WTC11 (cell line): ENCODE measurements at regions not wholly inside any gene's neighbourhood (a gene's known extent, or its start where the extent isn't known, plus 50 kb on each side); places are given as distances from the start of the nearest gene placed in this dataset.

Experiments used
- EMX1 ChIP-seq: fragments of 250-450 bp; sonication (Bioruptor Pico); IDR thresholded peaks from 2 replicates; pipeline ENCODE4 v1.8.0; 2021; ENCODE audit warnings: mild to moderate bottlenecking
- ESRRA ChIP-seq: sonication (generic); formaldehyde crosslinking; IDR thresholded peaks from 2 replicates; pipeline ENCODE4 v1.8.1; 2022; ENCODE audit warnings: mild to moderate bottlenecking, missing genetic modification reagents, borderline replicate concordance
- FOXK1 ChIP-seq: sonication (generic); formaldehyde crosslinking; IDR thresholded peaks from 2 replicates; pipeline ENCODE4 v1.8.0; 2022; ENCODE audit warnings: mild to moderate bottlenecking, moderate library complexity, missing genetic modification reagents
- MXD4 ChIP-seq: fragments of 250-450 bp; sonication (Bioruptor Pico); IDR thresholded peaks from 2 replicates; pipeline ENCODE4 v1.8.0; 2021; ENCODE audit warnings: mild to moderate bottlenecking, moderate library complexity, borderline replicate concordance
- NFYB ChIP-seq: sonication (generic); formaldehyde crosslinking; conservative IDR thresholded peaks from 2 replicates; pipeline ENCODE4 v1.8.0; 2022; ENCODE audit warnings: low read depth, missing genetic modification reagents
- SP1 ChIP-seq: sonication (generic); formaldehyde crosslinking; conservative IDR thresholded peaks from 2 replicates; pipeline ENCODE4 v1.8.1; 2022; ENCODE audit warnings: missing genetic modification reagents
- ZNF121 ChIP-seq: sonication (generic); formaldehyde crosslinking; IDR thresholded peaks from 2 replicates; pipeline ENCODE4 v1.8.0; 2023; ENCODE audit warnings: missing genetic modification reagents
- ZNF138 ChIP-seq: sonication (generic); formaldehyde crosslinking; conservative IDR thresholded peaks from 2 replicates; pipeline ENCODE4 v1.8.1; 2022; ENCODE audit warnings: mild to moderate bottlenecking, moderate library complexity, missing genetic modification reagents
- ZNF396 ChIP-seq: fragments of 250-450 bp; sonication (Bioruptor Pico); IDR thresholded peaks from 2 replicates; pipeline ENCODE4 v1.8.0; 2021; ENCODE audit warnings: mild to moderate bottlenecking, moderate library complexity, borderline replicate concordance
- TF ChIP-seq, protein P1 (sequence below): fragments of 200-600 bp; IDR thresholded peaks from 2 replicates; pipeline ENCODE4 v1.8.0; 2022; ENCODE audit warnings: antibody characterized with exemption
- TF ChIP-seq, protein P2 (sequence below): sonication (generic); formaldehyde crosslinking; IDR thresholded peaks from 2 replicates; pipeline ENCODE4 v1.8.1; 2022; ENCODE audit warnings: mild to moderate bottlenecking, missing genetic modification reagents, moderate library complexity, borderline replicate concordance
- TF ChIP-seq, protein P3 (sequence below): sonication (generic); formaldehyde crosslinking; IDR thresholded peaks from 2 replicates; pipeline ENCODE4 v1.8.1; 2023; ENCODE audit warnings: mild to moderate bottlenecking, missing genetic modification reagents, moderate library complexity
- TF ChIP-seq, protein P4 (sequence below): sonication (generic); formaldehyde crosslinking; IDR thresholded peaks from 2 replicates; pipeline ENCODE4 v1.8.1; 2022; ENCODE audit warnings: mild to moderate bottlenecking, moderate library complexity, missing genetic modification reagents

DNA sequence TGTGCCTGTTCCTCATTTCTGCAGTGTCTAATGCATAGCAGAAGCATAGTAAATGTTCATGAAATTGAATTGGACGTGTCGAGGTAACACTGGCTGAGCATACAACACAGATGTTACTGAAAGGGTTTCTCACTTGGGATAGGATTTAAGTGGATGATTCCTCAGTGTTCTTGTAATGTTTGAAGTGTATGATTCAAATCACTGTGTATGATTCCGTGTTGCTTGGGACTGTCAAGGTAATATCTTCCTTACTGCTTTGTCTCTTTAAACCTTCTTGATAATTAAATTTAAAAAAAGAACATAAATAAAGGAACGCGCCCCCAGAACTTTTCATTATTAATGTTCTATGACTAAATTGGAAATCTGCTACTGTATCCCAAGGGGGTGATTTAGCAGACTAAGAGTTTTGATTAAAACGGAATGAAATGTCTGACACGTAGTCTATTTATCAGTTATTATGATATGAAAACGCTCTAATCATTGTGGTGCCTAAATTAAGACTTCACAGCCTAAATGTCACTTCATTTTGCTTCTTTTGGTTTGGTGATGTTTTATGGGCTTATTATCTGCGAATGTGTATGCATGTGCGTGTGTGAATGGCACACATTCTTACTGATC is 696.9 kb upstream of the EPHA5 start:
- TF ChIP-seq, protein P1, sequence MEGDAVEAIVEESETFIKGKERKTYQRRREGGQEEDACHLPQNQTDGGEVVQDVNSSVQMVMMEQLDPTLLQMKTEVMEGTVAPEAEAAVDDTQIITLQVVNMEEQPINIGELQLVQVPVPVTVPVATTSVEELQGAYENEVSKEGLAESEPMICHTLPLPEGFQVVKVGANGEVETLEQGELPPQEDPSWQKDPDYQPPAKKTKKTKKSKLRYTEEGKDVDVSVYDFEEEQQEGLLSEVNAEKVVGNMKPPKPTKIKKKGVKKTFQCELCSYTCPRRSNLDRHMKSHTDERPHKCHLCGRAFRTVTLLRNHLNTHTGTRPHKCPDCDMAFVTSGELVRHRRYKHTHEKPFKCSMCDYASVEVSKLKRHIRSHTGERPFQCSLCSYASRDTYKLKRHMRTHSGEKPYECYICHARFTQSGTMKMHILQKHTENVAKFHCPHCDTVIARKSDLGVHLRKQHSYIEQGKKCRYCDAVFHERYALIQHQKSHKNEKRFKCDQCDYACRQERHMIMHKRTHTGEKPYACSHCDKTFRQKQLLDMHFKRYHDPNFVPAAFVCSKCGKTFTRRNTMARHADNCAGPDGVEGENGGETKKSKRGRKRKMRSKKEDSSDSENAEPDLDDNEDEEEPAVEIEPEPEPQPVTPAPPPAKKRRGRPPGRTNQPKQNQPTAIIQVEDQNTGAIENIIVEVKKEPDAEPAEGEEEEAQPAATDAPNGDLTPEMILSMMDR, result no peak
- TF ChIP-seq MXD4, result no peak
- TF ChIP-seq, protein P2, sequence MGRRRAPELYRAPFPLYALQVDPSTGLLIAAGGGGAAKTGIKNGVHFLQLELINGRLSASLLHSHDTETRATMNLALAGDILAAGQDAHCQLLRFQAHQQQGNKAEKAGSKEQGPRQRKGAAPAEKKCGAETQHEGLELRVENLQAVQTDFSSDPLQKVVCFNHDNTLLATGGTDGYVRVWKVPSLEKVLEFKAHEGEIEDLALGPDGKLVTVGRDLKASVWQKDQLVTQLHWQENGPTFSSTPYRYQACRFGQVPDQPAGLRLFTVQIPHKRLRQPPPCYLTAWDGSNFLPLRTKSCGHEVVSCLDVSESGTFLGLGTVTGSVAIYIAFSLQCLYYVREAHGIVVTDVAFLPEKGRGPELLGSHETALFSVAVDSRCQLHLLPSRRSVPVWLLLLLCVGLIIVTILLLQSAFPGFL, result no peak
- TF ChIP-seq ZNF121, result no peak
- TF ChIP-seq, protein P3, sequence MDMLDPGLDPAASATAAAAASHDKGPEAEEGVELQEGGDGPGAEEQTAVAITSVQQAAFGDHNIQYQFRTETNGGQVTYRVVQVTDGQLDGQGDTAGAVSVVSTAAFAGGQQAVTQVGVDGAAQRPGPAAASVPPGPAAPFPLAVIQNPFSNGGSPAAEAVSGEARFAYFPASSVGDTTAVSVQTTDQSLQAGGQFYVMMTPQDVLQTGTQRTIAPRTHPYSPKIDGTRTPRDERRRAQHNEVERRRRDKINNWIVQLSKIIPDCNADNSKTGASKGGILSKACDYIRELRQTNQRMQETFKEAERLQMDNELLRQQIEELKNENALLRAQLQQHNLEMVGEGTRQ (CRISPR knock-in tag), result no peak
- no peak for TF ChIP-seq SP1
- TF ChIP-seq EMX1 (CRISPR knock-in tag), result no peak
- TF ChIP-seq NFYB (CRISPR knock-in tag), result no peak
- TF ChIP-seq, protein P4, sequence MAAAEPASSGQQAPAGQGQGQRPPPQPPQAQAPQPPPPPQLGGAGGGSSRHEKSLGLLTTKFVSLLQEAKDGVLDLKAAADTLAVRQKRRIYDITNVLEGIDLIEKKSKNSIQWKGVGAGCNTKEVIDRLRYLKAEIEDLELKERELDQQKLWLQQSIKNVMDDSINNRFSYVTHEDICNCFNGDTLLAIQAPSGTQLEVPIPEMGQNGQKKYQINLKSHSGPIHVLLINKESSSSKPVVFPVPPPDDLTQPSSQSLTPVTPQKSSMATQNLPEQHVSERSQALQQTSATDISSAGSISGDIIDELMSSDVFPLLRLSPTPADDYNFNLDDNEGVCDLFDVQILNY (CRISPR knock-in tag), result no peak
- TF ChIP-seq FOXK1 (CRISPR knock-in tag), result no peak
- no peak for TF ChIP-seq ZNF138 (CRISPR knock-in tag)
- TF ChIP-seq ZNF396 (CRISPR knock-in tag), result no peak
- TF ChIP-seq ESRRA, result no peak
